HG02763 (cell line): ENCODE measurements at regions not wholly inside any gene's neighbourhood (a gene's known extent, or its start where the extent isn't known, plus 50 kb on each side); places are given as distances from the start of the nearest gene placed in this dataset.

ENCODE experiments used
- ATAC-seq: cut with Tn5 transposase; IDR thresholded peaks from one replicate; pipeline ENCODE4 v1.9.1; 2021; ENCODE audit warnings: mild to moderate bottlenecking, moderate library complexity; ENCODE audit not compliant: unreplicated experiment

DNA sequence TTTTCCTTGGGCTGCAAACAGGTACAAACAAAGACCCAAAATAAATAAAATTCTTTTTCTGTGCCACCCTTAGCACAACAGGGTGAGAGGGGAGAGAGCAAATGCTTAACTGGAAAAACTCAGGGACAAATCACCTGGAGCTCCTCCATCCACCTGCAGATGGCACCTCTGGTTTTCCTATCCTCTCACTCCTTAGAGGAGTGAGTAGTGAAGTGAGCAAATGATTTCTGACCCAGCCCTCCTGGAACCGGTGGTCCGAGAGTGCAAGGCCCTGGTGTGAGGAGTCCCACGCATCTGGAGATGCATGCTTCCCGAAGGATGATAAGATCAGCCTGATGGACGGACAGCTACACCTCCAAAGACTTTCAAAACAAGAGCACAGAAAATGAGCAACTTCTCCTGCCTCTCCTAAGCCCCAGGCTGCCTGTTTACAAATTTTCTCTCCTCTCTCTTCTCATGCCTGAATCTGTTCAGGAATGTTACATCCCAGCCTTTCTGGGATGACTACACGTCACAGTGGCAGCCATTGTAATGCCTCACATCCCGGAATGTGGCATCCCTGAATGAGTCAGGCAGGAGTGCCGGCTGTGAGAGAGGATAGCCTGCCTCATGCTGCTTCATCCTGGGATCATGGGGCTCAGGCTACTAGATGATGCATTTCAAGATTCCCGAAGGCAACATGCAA, 86.4 kb downstream of the ADRB2 start:
- no peak for ATAC-seq

GRCh38 chr5:148913493-148913892, 87.1 kb downstream of the ADRB2 start:
- no peak for ATAC-seq

DNA sequence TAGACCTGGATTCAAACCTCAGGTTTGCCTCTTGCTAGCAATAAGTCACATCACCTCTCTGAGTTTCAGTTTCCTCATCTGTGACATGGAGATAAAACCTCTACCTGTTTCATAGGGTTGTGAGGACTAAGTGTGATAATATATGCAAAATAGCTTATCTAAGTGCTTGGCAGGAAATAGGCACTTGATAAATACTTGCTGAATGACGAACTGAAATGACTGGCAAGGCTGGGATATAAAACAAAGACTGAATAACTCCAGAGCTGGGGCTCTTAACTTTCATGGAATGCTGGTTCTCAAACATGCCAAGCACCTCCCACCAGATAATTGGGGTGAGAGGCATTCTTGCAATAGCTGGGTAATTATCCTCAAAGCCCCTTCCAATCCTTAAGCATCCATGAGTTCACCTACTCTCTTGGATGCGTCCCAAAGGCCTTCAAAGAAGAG, 87.6 kb downstream of the ADRB2 start:
- no peak for ATAC-seq

DNA sequence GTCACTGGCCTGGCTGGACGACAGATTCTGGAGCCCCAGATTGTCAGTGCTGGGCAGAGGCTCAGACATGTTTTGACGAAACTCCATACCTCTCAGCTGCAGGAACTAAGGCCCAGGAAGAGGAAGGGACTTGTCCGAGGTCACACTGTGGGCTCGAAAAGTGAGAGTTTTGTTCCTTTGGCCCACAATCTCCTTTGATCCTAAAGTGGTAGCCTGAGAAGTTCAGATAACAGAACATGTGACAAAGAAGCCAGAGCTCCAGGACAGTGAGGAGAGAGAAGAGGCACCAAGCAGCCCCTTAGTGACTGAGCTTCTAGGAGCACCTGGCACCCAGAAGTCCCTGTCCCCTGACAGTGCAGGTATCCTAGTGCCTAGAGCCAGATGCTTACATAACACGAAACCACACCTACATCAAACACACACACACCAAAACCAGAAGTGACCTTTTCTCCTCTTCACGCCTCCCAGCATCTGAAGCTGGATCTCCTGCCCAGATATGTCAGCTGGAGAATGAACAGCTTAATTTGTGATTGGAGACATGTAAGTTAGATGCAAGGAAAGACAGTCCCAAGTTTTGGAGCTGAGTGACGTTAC, 88.9 kb downstream of the ADRB2 start:
- ATAC-seq, result no peak

- ATAC-seq, result no peak
These were observed 94.4 kb downstream of the ADRB2 start for GRCh38 chr5:148920646-148921288.

DNA sequence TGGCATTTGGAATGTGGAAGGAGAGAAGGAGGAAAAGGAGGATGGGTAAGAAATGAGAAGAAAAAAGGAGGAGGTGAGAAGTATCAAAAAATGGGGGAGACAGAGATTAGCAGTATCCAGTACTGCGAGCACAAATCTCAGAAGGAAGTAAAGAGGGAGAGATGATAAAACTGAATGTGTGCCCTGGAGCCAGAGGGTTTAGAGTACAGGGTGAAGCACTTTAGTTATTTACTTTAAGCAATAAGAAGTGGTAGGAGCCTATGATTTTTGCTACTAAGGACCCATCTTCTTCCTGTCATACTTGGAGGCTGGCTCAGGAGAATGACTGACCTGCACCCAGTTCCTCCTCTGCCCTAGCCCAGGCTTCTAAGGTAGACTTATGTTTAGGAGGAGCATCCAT, 94.9 kb downstream of the ADRB2 start:
- ATAC-seq, result no peak

- peak; percentile 80 for ATAC-seq
These were observed 96.2 kb downstream of the ADRB2 start for GRCh38 chr5:148922606-148923005.

DNA sequence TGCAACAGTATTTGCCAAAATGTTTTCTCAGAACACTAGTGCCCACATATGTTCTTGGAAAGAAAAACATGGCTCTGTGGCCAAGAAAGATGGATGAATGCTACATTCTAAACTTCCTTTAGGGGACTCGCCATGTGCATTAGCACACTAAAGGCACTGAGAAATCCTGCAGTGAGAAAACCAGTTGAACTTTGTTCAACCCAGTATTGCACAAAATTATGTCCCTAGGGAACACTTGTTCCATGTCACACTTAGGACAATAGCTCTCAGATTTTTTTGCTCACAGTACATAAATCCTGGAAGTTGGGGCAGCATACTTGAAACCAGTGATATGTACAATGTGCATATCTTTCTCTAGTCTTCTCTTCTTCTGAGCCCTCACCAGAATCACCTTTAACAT, 96.6 kb downstream of the ADRB2 start:
- ATAC-seq, result peak; percentile 10

GRCh38 chr5:148924817-148925216, 98.4 kb downstream of the ADRB2 start:
- ATAC-seq, result no peak

DNA sequence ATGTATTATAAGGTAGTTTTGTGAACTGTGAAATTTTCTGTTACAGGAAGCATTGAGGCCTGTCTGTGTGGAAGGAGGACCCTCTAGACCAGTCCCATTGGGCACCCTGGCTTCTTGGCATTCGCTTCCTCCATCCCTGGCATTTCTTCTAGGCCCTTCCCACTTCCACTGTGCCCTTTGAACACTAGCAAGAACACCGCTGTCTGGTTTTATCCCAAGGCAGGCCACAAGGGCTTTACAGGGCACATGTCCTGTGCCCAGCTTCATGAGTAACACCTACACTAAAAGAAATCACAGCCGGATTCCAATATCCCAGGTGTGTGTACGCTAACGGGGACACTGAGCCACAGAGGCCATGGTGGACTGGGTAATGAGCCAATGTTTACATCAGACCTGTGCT, 99.8 kb downstream of the ADRB2 start:
- no peak for ATAC-seq

DNA sequence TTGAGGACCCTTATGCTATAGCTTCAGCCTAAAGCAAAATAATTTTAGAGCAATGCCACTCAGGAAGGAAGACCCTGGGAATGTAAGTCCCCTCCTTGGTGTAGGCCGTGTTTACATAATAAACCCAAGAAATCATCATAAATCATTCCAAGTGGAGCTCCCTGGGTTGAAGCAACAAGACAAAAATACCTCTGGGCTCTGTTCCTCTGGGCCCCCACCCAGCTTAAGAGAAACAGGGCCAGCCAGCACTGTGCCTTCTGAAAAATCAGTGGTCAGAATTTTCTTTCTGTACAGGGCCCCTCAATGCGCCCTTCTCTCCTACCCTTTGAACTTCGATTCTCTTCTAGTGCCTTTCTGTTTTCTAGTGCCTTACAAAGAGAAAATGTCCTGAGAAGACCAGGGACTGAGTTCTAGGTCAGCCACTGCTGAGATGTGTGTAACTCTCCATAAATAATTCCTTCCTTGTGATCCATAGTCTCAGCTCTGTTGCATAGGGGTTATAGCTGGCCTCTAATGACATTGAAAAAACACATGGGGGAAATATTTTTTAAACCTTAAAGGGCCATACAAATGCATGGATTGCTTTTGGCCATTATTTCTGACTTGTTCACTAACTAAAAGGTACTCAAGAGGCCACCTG, 101.0 kb downstream of the ADRB2 start:
- ATAC-seq, result no peak

DNA sequence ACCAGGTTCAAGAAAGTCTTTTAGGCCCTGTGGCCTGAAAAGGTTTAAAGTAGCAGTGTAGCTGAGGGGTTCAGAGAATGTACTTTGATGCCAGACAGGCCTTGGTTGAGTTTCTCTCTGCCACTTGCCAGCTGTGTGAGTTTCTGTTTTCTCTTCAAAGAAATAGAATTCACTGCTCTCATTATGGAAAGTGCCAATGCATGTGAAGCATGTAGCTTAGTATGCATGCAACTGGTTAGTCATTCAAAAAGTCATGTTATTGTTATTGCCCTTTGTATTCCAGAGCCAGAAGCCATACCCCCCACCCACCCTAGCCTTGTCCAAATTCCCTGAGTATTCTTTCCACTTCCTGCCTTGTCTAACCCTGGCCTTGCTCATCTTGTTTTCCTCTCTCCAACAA, 101.7 kb downstream of the ADRB2 start:
- ATAC-seq, result no peak

DNA sequence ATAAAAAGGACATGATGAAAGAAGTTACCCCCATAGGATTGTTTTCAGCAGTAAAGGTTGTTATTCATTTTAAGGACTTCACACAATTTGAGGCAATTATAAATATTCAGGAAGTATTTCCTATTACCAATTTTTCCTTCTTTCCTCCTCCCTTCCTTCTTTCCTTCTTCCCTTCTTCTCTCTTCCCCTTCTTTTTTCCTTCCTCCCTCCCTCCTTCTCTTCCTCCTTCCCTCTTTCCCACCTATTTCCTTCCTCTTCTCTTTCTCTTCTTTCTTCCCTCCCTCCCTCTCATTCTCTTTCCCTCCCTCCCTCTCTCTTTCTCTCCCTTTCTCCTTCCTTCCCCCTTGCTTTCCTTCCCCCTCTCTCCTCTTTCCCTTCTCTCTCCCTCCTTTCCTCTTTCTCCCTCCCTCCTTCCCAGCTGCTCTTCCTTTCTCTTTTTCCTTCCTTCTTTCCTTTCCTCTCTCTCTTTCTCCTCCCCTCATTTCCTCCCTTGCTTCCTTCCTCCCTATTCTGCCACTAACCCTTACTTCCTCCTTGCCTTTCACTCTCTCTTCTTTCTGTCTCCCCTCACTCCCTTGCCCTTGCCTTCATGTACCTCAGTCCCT, 105.1 kb downstream of the ADRB2 start:
- no peak for ATAC-seq

DNA sequence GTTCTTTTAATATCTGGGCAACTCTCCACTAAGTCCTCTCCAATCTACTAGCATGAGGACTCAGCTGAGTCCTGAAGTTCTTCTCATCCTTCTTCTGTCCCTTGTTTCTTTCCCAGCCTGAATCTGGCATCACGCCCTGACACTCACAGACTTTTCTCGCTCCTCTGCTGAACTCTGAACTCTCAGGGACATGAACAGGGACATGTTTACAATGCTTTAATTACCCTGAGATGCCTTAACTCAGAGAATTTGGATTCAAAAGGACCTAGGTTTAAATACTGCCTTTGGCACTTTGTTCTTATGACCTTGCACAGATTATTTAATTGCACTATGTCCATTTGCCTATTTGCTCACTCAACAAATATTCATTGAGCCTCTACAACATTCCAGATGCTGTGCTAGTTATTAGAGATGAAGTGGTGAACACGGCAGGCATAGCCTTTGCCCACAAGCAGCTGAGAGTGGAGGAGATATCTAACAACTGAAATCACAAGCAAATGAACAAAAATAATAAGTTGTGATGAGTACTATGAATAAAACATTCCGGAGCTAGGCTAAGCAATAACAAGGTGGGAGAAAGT, 106.0 kb downstream of the ADRB2 start:
- ATAC-seq, result no peak

DNA sequence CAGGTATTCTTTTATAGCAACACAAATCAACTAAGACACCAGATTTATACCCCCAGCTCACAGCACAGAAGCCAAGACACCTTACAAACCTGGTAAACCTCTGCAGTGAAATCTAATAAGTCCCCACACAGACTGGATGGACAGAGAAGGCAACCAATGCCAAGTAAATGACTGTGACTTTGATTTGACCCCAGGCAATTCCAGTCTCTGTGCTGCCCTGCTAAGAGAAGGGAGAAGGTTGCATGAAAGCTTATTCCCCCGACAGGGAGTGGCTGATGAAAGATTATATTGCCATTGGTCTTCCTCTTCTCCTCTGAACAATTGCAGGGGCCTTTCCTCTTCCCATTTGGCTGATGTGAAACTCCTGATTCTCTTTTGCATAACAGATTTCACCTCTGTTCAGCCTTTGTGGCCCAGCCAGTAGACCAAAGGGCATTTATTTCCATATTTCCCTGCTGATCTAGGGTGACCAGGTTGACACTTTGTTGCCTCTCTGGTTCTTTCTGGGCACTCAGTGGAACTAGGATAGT, 107.6 kb downstream of the ADRB2 start:
- ATAC-seq, result no peak

DNA sequence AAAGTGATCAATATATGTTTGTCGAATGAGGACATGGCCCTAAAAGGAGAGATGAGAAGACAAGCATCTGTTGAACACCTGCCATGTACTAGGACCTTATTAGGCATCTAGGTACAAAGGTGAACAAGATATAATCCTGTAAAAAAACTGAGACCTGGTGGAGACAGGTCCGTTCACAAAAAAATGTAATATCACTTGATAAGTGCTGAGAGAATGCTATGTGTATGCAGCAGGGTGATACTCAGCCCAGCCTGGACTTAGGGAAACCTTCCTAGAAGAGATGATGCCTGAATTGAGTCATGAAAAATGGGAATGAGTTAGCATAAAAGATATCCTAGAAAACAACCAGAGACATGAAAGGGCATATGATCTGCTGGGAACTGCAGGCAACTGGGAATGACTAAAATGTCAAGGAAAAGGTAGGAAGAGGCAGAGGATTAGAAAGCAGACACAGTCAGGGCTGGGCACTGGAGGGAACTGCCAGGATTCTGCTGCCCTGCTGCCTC, 108.5 kb downstream of the ADRB2 start:
- ATAC-seq, result no peak

- ATAC-seq, result no peak
These were observed 110.8 kb downstream of the ADRB2 start for GRCh38 chr5:148937239-148937638.

DNA sequence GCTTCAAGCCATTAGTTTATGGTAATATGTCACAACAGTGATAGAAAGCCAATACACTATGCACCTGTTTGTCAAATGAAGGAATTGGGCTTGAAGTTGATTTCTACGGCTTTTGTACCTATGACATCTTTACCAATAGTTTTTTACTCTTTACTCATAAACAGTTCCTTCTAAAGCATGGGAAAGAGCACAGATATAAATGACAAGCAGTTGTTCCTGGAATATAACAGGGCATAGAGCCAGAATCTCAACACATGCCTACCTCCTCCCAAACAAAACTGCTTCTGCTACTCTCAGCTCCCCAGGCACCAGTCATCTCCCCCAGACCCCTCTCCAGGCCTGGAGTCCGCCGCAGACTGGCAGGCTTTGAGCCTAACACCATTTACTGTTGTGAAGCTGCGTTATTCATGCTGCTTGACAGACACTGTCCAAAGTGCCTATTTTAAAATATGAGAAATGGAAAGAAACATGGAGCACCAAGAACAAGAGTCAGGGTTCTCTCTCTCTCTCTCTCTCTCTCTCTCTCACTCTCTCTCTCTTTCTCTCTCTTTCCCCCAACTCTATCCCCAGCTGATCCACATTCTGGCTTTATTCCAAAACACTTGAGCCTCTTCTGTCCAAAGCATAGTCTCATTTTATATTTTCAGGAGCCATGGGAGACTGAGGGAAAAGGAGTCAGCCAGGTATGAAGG, 111.6 kb downstream of the ADRB2 start:
- no peak for ATAC-seq

DNA sequence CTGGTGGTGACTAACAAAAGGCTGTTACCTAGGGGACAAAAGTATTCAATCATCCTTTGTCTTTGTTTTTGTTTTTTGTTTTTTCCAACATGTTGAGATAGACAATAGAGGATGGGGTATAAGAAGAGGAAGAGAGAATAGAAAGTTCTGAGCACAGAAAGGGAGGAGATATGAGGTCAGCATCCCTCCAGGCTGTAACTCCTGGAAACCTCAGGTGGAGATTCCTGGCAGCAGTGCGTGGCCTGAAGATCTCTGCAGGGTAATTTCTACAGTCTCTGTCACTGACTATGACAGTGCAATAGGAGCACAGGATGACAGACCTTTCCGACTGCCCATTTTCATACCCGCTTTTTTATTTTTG, 112.1 kb downstream of the ADRB2 start:
- ATAC-seq, result no peak

DNA sequence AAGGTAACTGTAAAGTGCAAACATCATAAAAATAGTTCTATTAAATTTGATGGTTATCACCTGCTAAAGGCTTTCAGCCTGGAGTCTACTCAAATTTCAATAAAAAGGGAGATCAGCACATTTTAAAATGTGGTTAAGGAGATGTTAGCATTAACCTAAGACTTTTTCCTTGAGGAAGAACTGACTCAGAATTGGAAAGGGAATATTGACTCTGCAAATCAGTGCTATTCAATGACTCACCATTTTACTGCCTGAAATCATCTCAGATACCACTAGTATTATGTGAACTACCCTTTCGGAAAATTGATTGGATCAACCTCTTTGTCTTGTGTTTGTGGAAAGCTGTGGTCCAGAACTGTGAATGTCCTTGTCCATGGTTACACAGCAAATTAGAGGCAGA, 113.3 kb downstream of the ADRB2 start:
- ATAC-seq, result no peak
